ENCODE measurements at regions not wholly inside any gene's neighbourhood (a gene's known extent, or its start where the extent isn't known, plus 50 kb on each side); places are given as distances from the start of the nearest gene placed in this dataset.

GRCh38 chr17:5871666-5872065 is 198.5 kb upstream of the WSCD1 start:
- WGBS, 2 donors = 89 to 92% methylated on average over 9 to 10 of the region's 10 CpGs
- Histone ChIP-seq H3K36me3 (no peaks in the 10 kb centered on the region), H3K4me3 (replicated peaks in 1 of 3) (no peak overlapping the region), H3K4me1 (no peaks in the 10 kb centered on the region), H3K27me3 (no peaks in the 10 kb centered on the region), H3K27ac (no peak overlapping the region), H3K9me3 (no peaks in the 10 kb centered on the region)
- intact Hi-C loops (cut with DNase I) = no loop called here
- no peak for TF ChIP-seq CTCF (IDR thresholded peaks at IDR 0.05)
- TF ChIP-seq POLR2A (IDR thresholded peaks at IDR 0.05) = no peak
- DNase-seq = no peak

- WGBS, 2 donors = 69 to 76% methylated on average over 6 to 7 of the region's 9 CpGs
- Histone ChIP-seq H3K27ac (no peak overlapping the region), H3K9me3 (no peaks in the 10 kb centered on the region), H3K4me3 (replicated peaks in 1 of 3) (no peak overlapping the region), H3K27me3 (no peaks in the 10 kb centered on the region), H3K4me1 (no peaks in the 10 kb centered on the region), H3K36me3 (no peaks in the 10 kb centered on the region)
- intact Hi-C loops (cut with DNase I) = no loop called here
- TF ChIP-seq POLR2A (IDR thresholded peaks at IDR 0.05) = no peak
- TF ChIP-seq CTCF (IDR thresholded peaks at IDR 0.05) = no peak
- no peak for DNase-seq
These were observed 197.3 kb upstream of the WSCD1 start for GRCh38 chr17:5872831-5873230.

- TF ChIP-seq CTCF (IDR thresholded peaks at IDR 0.05) (no peak), POLR2A (IDR thresholded peaks at IDR 0.05) (no peak)
- Histone ChIP-seq H3K27me3 (no peaks in the 10 kb centered on the region), H3K4me3 (replicated peaks in 1 of 3) (no peak overlapping the region), H3K36me3 (no peaks in the 10 kb centered on the region), H3K9me3 (no peaks in the 10 kb centered on the region), H3K27ac (no peak overlapping the region), H3K4me1 (no peaks in the 10 kb centered on the region)
- WGBS, 2 donors = 65 to 72% methylated on average over 2 of the region's 4 CpGs
- DNase-seq = no peak
- intact Hi-C loops (cut with DNase I) = no loop called here
These were observed 196.4 kb upstream of the WSCD1 start for GRCh38 chr17:5873781-5874180.

GRCh38 chr17:5874486-5874885 is 195.7 kb upstream of the WSCD1 start:
- WGBS, 2 donors = 52 to 80% methylated on average over 6 of the region's 6 CpGs
- H3K4me1 ChIP-seq = no peaks in the 10 kb centered on the region
- no peak for DNase-seq
- no peaks in the 10 kb centered on the region for H3K9me3 ChIP-seq
- H3K4me3 ChIP-seq (replicated peaks in 1 of 3) = no peak overlapping the region
- TF ChIP-seq CTCF (IDR thresholded peaks at IDR 0.05) (no peak), POLR2A (IDR thresholded peaks at IDR 0.05) (no peak)
- intact Hi-C loops (cut with DNase I) = no loop called here
- H3K27me3 ChIP-seq = no peaks in the 10 kb centered on the region
- H3K36me3 ChIP-seq = no peaks in the 10 kb centered on the region
- H3K27ac ChIP-seq = no peak overlapping the region

- H3K27me3 ChIP-seq = no peaks in the 10 kb centered on the region
- no peak for TF ChIP-seq POLR2A (IDR thresholded peaks at IDR 0.05)
- intact Hi-C loops (cut with DNase I) = no loop called here
- no peak overlapping the region for H3K4me3 ChIP-seq (replicated peaks in 1 of 3)
- no peak overlapping the region for H3K27ac ChIP-seq
- no peaks in the 10 kb centered on the region for H3K36me3 ChIP-seq
- no peaks in the 10 kb centered on the region for H3K4me1 ChIP-seq
- no peaks in the 10 kb centered on the region for H3K9me3 ChIP-seq
- 61 to 93% methylated on average over 1 of the region's 1 CpG for WGBS, 2 donors
- no peak for DNase-seq
These were observed 192.8 kb upstream of the WSCD1 start for GRCh38 chr17:5877366-5877765.

- intact Hi-C loops (cut with DNase I) = no loop called here
- Histone ChIP-seq H3K27ac (no peak overlapping the region), H3K4me3 (replicated peaks in 1 of 3) (no peak overlapping the region), H3K36me3 (no peaks in the 10 kb centered on the region), H3K27me3 (no peaks in the 10 kb centered on the region), H3K4me1 (no peaks in the 10 kb centered on the region), H3K9me3 (no peaks in the 10 kb centered on the region)
- DNase-seq = peak; percentile 25 to 81
- TF ChIP-seq POLR2A (IDR thresholded peaks at IDR 0.05) (no peak), CTCF (IDR thresholded peaks at IDR 0.05) (no peak)
- WGBS, 2 donors = 33 to 57% methylated on average over 6 to 10 of the region's 10 CpGs
These were observed 192.2 kb upstream of the WSCD1 start for GRCh38 chr17:5877948-5878347.
